ENCODE measurements at regions not wholly inside any gene's neighbourhood (a gene's known extent, or its start where the extent isn't known, plus 50 kb on each side); places are given as distances from the start of the nearest gene placed in this dataset.

DNA sequence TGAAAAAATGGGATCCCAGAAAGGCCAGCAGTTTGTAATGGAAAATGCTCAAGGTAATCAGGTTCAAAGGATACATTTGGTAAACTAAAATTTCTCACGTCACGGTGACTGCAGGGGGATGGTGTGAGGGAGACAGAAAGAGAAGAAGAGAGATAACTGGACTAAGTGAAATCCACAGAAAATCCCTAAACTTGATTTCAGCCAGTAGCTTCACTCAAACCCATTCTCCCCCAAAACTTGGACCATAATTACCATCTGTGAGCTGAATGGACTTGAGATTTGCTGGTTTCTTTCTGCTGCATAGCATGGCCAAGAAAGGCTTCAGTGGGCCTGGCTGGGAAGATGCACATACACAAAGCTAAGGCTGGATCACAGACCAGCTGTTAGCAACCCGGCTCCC, 155.4 kb upstream of the LMO4 start:
- TF ChIP-seq, protein P1, sequence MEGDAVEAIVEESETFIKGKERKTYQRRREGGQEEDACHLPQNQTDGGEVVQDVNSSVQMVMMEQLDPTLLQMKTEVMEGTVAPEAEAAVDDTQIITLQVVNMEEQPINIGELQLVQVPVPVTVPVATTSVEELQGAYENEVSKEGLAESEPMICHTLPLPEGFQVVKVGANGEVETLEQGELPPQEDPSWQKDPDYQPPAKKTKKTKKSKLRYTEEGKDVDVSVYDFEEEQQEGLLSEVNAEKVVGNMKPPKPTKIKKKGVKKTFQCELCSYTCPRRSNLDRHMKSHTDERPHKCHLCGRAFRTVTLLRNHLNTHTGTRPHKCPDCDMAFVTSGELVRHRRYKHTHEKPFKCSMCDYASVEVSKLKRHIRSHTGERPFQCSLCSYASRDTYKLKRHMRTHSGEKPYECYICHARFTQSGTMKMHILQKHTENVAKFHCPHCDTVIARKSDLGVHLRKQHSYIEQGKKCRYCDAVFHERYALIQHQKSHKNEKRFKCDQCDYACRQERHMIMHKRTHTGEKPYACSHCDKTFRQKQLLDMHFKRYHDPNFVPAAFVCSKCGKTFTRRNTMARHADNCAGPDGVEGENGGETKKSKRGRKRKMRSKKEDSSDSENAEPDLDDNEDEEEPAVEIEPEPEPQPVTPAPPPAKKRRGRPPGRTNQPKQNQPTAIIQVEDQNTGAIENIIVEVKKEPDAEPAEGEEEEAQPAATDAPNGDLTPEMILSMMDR (IDR thresholded peaks at IDR 0.05; ENCODE audit: poor library complexity): no peak
- no peak for TF ChIP-seq EZH2 (IDR thresholded peaks at IDR 0.05; ENCODE audit: borderline replicate concordance)

All from hepatocyte (in vitro differentiated cells).